ENCODE measurements at regions not wholly inside any gene's neighbourhood (a gene's known extent, or its start where the extent isn't known, plus 50 kb on each side); places are given as distances from the start of the nearest gene placed in this dataset.

GRCh38 chr15:95816591-95816990 lies 513.9 kb upstream of the NR2F2 start (continued):
- TF ChIP-seq AGO1 (IDR thresholded peaks at IDR 0.05; ENCODE audit: low read depth, low read length, poor library complexity, severe bottlenecking) (no peak), ZNF10 (CRISPR knock-in tag; IDR thresholded peaks at IDR 0.05; ENCODE audit: borderline replicate concordance, low read depth) (no peak)

GRCh38 chr15:95822961-95823360 lies 507.5 kb upstream of the NR2F2 start:
- no peak for ATAC-seq
- intact Hi-C loops (cut with micrococcal nuclease; ENCODE audit: unreplicated experiment) = no loop called here
- no peaks in the 10 kb centered on the region for H3K36me3 ChIP-seq (replicated peaks in 1 of 2; ENCODE audit: control insufficient read depth in 1 of 2, insufficient read depth in 2 of 2, low read length in 2 of 2)
- H3K4me2 ChIP-seq (ENCODE audit: low read depth, low read length) = no peak overlapping the region
- POLR2A ChIA-PET = no interaction called here
- CTCF ChIA-PET (ENCODE audit: low intra/inter-chr PET ratio, low total read pairs) = no interaction called here
- in situ Hi-C loops (cut with HindIII; ENCODE audit: extremely low pct_ligation_motif_present, low pct_unique_long_range_greater_than_20kb) = no loop called here
- H3K9ac ChIP-seq (ENCODE audit: insufficient read depth, low read depth, low read length) = no peak overlapping the region
- H3K4me1 ChIP-seq (ENCODE audit: insufficient read depth, low read length) = no peaks in the 10 kb centered on the region
- no peaks in the 10 kb centered on the region for H3K9me3 ChIP-seq (ENCODE audit: low read length)
- no peaks in the 10 kb centered on the region for H4K20me1 ChIP-seq (ENCODE audit: insufficient read depth, low read length)
- no TSS peak for BruUV-seq (replicated peaks)
- no peak overlapping the region for H3K27ac ChIP-seq (ENCODE audit: extremely low read length, insufficient read depth, low read length)
- H3K27me3 ChIP-seq (ENCODE audit: control insufficient read depth in 1 of 2, insufficient read depth in 2 of 2, low read length in 2 of 2) = no peaks in the 10 kb centered on the region
- DNase-seq (ENCODE audit: low spot score) = no peak
- H3K79me2 ChIP-seq (ENCODE audit: insufficient read depth, low read length) = no peaks in the 10 kb centered on the region
- no peak overlapping the region for H2AFZ ChIP-seq (ENCODE audit: low read length)
- no peak overlapping the region for H3K4me3 ChIP-seq (replicated peaks in 1 of 3; ENCODE audit: insufficient read depth in 1 of 3, low read depth in 2 of 3, low read length in 3 of 3)
- FAIRE-seq = no peak
- 6% methylated on average over 3 of the region's 7 CpGs for WGBS (ENCODE audit: low lambda C conversion rate)
- TF ChIP-seq TBX3 (IDR thresholded peaks at IDR 0.05; ENCODE audit: borderline replicate concordance) (no peak), ZBTB4 (CRISPR knock-in tag; IDR thresholded peaks at IDR 0.05; ENCODE audit: borderline replicate concordance) (no peak), ZNF543 (CRISPR knock-in tag; IDR thresholded peaks at IDR 0.05) (no peak), ZNF574 (CRISPR knock-in tag; IDR thresholded peaks at IDR 0.05) (no peak), ZNF253 (CRISPR knock-in tag; IDR thresholded peaks at IDR 0.05; ENCODE audit: borderline replicate concordance) (no peak), SATB2 (CRISPR knock-in tag; IDR thresholded peaks at IDR 0.05) (no peak), RNF219 (CRISPR knock-in tag; IDR thresholded peaks at IDR 0.05) (no peak), LRRFIP1 (CRISPR knock-in tag; conservative IDR thresholded peaks at IDR 0.05) (no peak), TCF7 (IDR thresholded peaks at IDR 0.05; ENCODE audit: low read depth) (no peak)
